Progenitor cell of endocrine pancreas (in vitro differentiated cells): ENCODE measurements at regions not wholly inside any gene's neighbourhood (a gene's known extent, or its start where the extent isn't known, plus 50 kb on each side); places are given as distances from the start of the nearest gene placed in this dataset.

Source experiments
- DNase-seq: peaks from one replicate; pipeline ENCODE4 v3.0.0; 2021; ENCODE audit warnings: low spot score; ENCODE audit not compliant: unreplicated experiment
- H3K27ac Mint-ChIP-seq: 2 replicates; pipeline ENCODE4 v1.8.0; 2021; ENCODE audit warnings: mild to moderate bottlenecking, moderate library complexity, mixed read lengths
- H3K27me3 Mint-ChIP-seq: 2 replicates; pipeline ENCODE4 v1.8.0; 2021; ENCODE audit warnings: mixed read lengths
- H3K36me3 Mint-ChIP-seq: 2 replicates; pipeline ENCODE4 v1.8.0; 2022; ENCODE audit warnings: mixed read lengths; ENCODE audit not compliant: insufficient read depth
- H3K4me1 Mint-ChIP-seq: 2 replicates; pipeline ENCODE4 v1.8.0; 2021; ENCODE audit warnings: low read depth, mixed read lengths
- H3K4me3 Mint-ChIP-seq: 2 replicates; pipeline ENCODE4 v1.8.0; 2021; ENCODE audit warnings: low read depth, mild to moderate bottlenecking, moderate library complexity, mixed read lengths
- H3K9me3 Mint-ChIP-seq: 2 replicates; pipeline ENCODE4 v1.8.0; 2021; ENCODE audit warnings: low read depth, mixed read lengths
- CTCF ChIP-seq: fragments of 200-600 bp; sonication (generic); IDR thresholded peaks from one replicate; pipeline ENCODE4 v1.5.0; 2021; ENCODE audit warnings: antibody characterized with exemption, mild to moderate bottlenecking; ENCODE audit not compliant: unreplicated experiment

GRCh38 chr1:184805667-184806295, 51.1 kb upstream of the EDEM3 start:
- H3K36me3 Mint-ChIP-seq = peaks cover 3% of the 10 kb centered on the region
- H3K4me1 Mint-ChIP-seq = peaks cover 3% of the 10 kb centered on the region
- no peak overlapping the region for H3K4me3 Mint-ChIP-seq
- H3K27ac Mint-ChIP-seq = no peak overlapping the region
- H3K9me3 Mint-ChIP-seq = no peaks in the 10 kb centered on the region
- H3K27me3 Mint-ChIP-seq = no peaks in the 10 kb centered on the region
- peak; percentile 77 for DNase-seq
- TF ChIP-seq CTCF = peak; percentile 96
